Stimulated activated CD4-positive, alpha-beta T cell treated with anti-CD3 and anti-CD28 coated beads, Interleukin-4, amount 100 ng/mL, for 4 hours (primary cell): ENCODE measurements at regions not wholly inside any gene's neighbourhood (a gene's known extent, or its start where the extent isn't known, plus 50 kb on each side); places are given as distances from the start of the nearest gene placed in this dataset.

Experiments
- DNase-seq, 2 experiments: peaks; one replicate each; pipeline ENCODE4 v3.0.0-alpha.2; 2020

GRCh38 chr6:16078064-16078463, 50.8 kb upstream of the MYLIP start:
- no peak for DNase-seq

GRCh38 chr6:16069671-16070070, 59.2 kb upstream of the MYLIP start:
- DNase-seq = no peak

DNA sequence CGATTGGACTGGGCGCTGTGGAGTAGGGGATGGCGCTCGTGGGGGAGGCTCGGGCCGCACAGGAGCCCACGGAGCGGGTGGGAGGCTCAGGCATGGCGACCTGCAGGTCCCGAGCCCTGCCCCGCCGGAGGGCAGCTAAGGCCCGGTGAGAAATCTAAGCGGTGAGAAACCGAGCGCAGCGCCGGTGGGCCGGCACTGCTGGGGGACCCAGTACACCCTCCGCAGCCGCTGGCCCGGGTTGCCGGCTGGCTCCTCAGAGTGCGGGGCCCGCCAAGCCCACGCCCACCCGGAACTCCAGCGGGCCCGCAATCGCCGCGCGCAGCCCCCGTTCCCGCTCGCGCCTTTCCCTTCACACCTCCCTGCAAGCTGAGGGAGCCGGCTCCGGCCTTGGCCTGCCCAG, 59.7 kb upstream of the MYLIP start:
- DNase-seq = no peak

GRCh38 chr6:16067568-16067967, 61.3 kb upstream of the MYLIP start:
- DNase-seq = no peak

DNA sequence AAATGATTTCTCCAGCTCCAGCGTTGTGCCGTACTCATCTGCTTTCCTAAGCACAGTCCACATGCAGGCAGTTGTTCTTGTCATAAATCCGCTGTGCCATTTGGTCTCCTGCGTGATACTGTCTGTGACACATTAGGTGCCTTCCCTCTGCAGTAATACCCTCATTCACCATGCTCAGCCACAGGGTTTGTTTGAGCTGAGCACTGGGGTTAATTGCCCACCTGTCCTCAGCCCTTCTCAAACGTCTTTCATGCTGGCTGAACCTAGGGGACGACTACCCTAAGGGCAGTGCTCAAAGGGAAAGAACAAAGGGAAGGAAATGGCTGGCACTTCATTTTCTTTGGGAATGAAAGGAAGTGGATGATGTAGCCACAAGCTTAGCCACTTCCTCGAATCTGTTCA, 64.2 kb upstream of the MYLIP start:
- DNase-seq = no peak

GRCh38 chr6:16063580-16063979, 65.3 kb upstream of the MYLIP start:
- no peak for DNase-seq

- DNase-seq = no peak
Observed at GRCh38 chr6:16061818-16062217, 67.1 kb upstream of the MYLIP start.

- no peak for DNase-seq
Observed at GRCh38 chr6:16060039-16060438, 68.8 kb upstream of the MYLIP start.

GRCh38 chr6:16059496-16059895, 69.4 kb upstream of the MYLIP start:
- DNase-seq = no peak

- DNase-seq = no peak
Observed at GRCh38 chr6:16058929-16059345, 69.9 kb upstream of the MYLIP start.

GRCh38 chr6:16058201-16058928, 70.5 kb upstream of the MYLIP start:
- no peak for DNase-seq

- DNase-seq = no peak
Observed at GRCh38 chr6:16057446-16057845, 71.4 kb upstream of the MYLIP start.

- DNase-seq = no peak
Observed at GRCh38 chr6:16056263-16056870, 72.5 kb upstream of the MYLIP start.

DNA sequence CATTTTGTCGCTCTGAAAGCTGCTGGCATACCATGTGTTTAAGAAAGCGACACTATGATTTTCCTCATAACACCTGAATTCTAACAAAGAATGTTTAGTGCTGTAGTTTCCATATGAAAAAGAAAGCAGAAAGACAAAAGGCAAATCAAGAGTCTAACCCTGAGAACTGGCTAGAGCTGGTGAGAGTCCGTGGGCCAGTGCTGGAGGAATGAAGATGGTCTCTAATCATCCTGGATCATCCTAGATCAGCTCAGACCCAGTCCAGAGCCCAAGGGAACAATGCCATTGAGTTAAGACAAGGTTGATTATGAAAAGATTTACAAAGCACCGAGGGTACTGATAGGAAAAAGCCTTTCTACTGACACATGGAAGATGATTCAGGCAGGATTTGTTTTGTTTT, 73.0 kb upstream of the MYLIP start:
- no peak for DNase-seq

DNA sequence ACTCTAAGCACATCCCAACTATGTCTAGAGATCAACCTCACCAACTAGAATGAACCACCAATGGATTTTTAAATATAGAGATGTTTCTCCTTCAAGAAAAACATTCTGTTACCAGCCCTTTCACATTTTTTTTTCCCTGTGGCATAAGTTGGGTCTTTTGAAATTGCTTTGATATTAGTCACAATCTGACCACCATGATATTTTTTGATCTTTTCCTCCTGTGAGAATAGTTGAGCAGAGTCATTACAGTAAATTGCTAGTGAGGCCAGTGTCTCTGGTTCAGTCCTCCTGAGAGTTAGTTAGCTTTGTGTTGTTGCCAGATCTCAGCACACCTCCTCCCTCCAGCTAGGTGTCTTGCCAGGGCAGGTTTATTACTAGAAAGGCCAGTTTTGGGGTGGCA, 79.7 kb upstream of the MYLIP start:
- no peak for DNase-seq

GRCh38 chr6:16048221-16048620, 80.7 kb upstream of the MYLIP start:
- DNase-seq = no peak

DNA sequence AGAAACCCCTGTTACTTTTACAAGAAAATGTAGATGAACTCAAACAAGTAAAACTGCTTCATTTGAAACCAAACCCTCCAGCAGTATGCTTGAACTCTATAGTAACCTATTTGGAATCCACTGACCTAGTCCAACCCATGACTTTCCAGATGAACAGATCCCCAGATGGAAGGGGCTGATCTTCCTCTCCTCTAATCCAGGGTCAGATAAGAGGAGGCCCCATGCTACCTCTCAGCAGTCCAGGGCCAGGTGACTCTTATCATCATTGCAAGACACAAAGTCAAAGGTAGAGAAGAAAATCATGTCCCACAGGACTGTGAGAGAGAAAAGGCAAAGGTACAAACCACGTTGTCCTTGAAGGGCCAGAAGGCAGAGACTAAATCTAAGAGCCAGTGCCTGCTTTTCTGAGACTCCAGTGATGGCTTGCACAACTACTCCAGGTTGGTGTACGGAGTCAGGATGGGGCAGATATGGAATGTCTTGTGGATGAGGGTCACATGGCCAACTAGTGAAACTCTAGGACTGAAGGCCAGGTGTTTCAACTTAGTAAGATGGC, 81.4 kb upstream of the MYLIP start:
- DNase-seq = no peak

- no peak for DNase-seq
Observed at GRCh38 chr6:16045238-16045637, 83.6 kb upstream of the MYLIP start.

- no peak for DNase-seq
Observed at GRCh38 chr6:16044211-16044643, 84.7 kb upstream of the MYLIP start.

GRCh38 chr6:16043171-16044135, 85.4 kb upstream of the MYLIP start:
- no peak for DNase-seq

GRCh38 chr6:16042751-16043150, 86.1 kb upstream of the MYLIP start:
- DNase-seq = no peak

- DNase-seq = no peak
Observed at GRCh38 chr6:16041327-16041726, 87.6 kb upstream of the MYLIP start.

GRCh38 chr6:16040628-16040974, 88.3 kb upstream of the MYLIP start:
- no peak for DNase-seq
